Kidney glomerular epithelial cell (primary cell): ENCODE measurements at regions not wholly inside any gene's neighbourhood (a gene's known extent, or its start where the extent isn't known, plus 50 kb on each side); places are given as distances from the start of the nearest gene placed in this dataset.
"Not testable (repeated sequence)": the region's sequence is repeated elsewhere in the genome, so short reads cannot be mapped to it uniquely, and the experiment has no call there.

Experiments used
- DNase-seq: peaks from one replicate; lab custom pipeline; 2025; lab: John Stamatoyannopoulos, UW

GRCh38 chr2:137886083-137886831, 78.0 kb upstream of the HNMT start:
- no peak for DNase-seq

DNA sequence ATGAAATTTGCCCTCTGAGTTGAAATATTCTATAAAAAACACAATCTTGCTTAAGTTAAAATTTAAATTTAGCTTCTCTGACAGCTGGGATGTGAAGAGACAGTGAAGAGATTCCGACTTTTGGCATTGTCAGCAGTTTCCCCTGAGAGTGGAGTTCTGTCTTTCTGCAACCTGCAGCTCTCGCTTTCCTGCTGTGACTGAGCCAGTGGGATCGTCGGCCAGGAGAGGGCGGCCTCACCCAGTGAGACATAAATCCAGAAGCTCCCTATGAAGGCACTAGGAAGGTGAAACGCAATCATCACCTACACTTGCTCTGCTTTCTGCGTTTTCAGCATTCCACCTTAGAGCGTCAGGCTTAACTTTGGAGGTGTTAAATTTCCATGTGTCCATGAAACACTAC, 75.4 kb upstream of the HNMT start:
- peak; percentile 22 for DNase-seq

DNA sequence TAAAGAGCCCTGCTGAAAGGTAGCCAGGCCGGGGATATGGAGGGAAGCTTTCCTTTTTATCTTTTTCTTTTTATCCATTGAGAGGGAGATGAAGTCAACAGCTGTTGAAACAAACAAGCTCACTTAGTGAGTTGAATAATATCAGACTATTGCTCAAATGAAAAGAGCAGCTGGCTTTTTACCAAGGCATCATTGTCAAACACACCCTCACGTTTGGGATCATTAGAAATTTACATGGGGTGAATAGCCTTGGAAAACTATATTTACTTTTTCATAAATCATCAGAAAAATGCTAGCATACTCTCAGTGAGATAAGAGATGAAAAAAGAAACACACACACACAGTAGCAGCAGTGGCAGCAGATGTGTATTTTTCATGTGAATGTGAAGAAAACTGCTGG, 71.5 kb upstream of the HNMT start:
- no peak for DNase-seq

GRCh38 chr2:137893145-137893544, 71.1 kb upstream of the HNMT start:
- no peak for DNase-seq

DNA sequence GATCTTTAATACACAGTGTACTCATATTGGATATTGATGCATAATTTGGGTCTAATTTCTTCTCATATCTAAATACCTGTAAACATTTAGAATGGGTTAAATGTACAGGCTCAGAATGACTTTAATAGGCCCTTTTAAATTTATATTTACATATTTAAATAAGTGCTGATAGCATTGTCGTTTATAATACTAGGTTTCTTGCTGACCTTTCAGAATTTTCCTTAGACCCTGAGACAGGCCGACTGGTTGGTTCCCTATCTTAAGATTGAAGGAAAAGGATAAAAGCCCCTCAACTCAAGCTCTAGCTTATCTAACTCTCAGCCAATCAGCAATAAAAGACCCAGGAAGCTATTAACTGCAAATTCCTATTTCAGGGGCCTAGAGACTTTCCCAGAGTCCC, 67.8 kb upstream of the HNMT start:
- no peak for DNase-seq

GRCh38 chr2:137897082-137897481, 67.2 kb upstream of the HNMT start:
- no peak for DNase-seq

- DNase-seq = no peak
Observed at GRCh38 chr2:137900421-137901141, 63.7 kb upstream of the HNMT start.

- no peak for DNase-seq
Observed at GRCh38 chr2:137910641-137911040, 53.6 kb upstream of the HNMT start.

DNA sequence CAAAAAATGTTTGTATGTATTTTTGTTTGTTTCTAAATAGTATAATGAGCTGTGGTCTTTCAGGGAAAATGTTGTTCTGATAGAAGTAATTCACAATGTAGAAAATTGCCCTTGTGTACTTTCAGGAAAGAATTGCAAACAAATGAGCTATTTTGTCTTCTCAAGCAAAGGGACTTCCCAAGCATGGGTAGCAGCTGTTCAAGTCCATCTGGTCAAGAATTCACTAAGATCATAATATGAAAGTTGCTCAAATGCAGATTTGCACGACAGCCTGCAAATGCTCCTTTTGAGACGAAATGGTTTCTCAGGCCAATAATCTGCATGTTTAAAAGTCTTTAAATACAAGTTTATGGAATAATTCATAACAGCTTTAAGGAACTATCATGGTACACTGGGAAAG, 51.9 kb upstream of the HNMT start:
- DNase-seq = no peak

DNA sequence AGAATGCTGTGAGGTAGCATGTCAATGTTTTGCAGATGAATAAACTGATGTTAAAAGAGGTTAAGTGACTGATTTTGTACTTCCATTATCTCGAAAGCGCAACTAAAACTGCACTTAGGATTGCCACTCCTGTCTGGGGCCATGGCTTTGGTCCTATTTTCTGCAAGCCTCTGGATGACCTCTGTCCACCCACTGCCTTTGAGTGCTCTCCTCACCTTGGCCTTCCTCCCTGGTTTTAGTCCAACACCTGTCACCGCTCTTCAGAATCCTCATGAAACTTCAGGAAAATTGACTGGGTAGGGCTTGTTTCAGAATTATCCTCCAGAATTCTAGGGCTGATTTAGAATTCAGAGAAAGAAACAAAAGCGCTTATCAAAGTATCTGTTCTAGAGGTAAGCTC, 51.1 kb upstream of the HNMT start:
- no peak for DNase-seq

DNA sequence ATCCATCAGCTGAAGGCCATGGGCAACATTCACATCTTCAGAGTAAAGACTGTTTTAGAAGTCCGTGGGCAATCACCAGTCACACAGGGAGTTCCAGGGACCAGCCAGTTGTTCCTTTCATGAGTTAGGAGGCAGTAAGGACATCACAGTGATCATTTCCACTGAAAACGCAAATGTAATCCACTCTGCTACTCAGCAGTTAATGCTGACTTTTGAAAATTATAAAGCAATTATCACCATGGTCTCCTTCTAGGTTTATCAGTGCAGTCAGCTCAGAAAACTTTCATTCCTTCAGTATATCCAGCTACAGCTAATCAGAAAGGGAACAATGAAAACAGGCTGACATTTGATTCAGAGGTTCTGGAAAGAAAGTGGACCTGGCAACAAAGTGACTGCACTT, 50.6 kb upstream of the HNMT start:
- DNase-seq = not testable (repeated sequence)
